Fibroblast of the aortic adventitia (primary cell): ENCODE measurements at regions not wholly inside any gene's neighbourhood (a gene's known extent, or its start where the extent isn't known, plus 50 kb on each side); places are given as distances from the start of the nearest gene placed in this dataset.

ENCODE experiments used
- DNase-seq: peaks from one replicate; pipeline ENCODE4 v3.0.0-alpha.2; 2010; ENCODE audit warnings: low read depth
- H3K4me3 ChIP-seq: 2 replicates; pipeline ENCODE4 v1.5.1; 2011; ENCODE audit warnings: low read depth, mild to moderate bottlenecking, control low read depth, low read length, moderate library complexity
- TF ChIP-seq, protein P1 (sequence below): IDR thresholded peaks from 2 replicates; pipeline ENCODE4 v1.5.1; 2011; ENCODE audit warnings: mild to moderate bottlenecking, low read length, control low read depth, inconsistent platforms; ENCODE audit not compliant: insufficient read depth

DNA sequence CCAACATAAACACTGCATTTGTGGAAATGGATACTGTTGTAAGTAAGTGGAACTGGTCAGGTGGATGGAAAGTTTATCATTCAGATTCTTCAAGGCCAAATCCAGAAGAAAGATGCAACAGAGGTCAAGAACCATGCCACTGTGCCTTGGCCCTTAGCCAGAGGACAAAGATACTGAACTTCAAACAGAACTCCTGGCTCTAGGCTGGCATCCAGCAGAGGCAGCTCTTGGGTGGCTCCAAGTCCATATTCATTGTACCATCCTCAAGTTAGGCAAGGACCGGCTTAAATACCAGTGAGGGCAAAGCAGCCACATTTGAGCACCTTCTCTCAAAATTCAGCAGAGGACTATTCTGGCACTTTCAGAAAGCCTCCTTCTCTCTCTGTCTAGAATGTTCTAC lies 53.2 kb downstream of the DNAAF9 start:
- no peak for DNase-seq
- no peak overlapping the region for H3K4me3 ChIP-seq
- TF ChIP-seq, protein P1, sequence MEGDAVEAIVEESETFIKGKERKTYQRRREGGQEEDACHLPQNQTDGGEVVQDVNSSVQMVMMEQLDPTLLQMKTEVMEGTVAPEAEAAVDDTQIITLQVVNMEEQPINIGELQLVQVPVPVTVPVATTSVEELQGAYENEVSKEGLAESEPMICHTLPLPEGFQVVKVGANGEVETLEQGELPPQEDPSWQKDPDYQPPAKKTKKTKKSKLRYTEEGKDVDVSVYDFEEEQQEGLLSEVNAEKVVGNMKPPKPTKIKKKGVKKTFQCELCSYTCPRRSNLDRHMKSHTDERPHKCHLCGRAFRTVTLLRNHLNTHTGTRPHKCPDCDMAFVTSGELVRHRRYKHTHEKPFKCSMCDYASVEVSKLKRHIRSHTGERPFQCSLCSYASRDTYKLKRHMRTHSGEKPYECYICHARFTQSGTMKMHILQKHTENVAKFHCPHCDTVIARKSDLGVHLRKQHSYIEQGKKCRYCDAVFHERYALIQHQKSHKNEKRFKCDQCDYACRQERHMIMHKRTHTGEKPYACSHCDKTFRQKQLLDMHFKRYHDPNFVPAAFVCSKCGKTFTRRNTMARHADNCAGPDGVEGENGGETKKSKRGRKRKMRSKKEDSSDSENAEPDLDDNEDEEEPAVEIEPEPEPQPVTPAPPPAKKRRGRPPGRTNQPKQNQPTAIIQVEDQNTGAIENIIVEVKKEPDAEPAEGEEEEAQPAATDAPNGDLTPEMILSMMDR: no peak

DNA sequence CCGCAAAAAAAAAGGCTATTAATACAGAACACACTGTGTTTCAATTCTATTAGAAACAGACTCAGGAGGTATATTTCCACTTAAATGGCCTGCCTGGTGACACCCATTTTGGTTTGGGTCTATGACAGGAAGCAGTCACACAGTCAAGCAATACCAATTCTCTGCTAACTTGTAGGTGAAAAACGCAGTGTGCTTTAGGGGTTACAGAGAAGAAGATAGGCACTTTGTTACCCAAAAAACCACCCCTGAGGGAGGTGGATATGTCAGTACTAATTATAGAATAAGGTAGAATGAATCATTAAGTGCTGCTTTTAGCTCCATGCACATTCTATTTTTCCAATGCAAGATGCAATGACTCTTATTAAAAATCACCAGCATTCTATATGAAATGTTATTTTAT lies 53.8 kb downstream of the DNAAF9 start:
- DNase-seq: no peak
- TF ChIP-seq, protein P1: no peak
- H3K4me3 ChIP-seq: no peak overlapping the region

DNA sequence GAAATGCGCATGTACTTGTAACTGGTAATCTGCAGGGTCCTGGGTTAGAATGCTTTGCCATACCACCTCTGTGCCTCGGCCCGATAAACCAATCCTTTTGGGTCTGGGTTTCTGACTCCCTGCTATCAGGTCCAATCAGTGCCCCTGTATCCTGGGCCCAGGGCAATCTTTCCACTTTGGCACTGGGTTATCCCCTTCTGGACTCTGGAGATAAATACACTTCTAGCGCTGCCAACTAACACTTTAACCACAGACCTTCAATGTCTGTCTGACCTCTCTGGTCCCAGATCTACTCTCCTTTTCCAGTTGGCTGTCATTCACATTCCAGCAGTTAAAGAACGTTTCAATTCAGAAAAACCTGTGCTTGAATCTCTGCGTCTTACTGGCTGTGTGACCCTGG lies 55.3 kb downstream of the DNAAF9 start:
- DNase-seq: no peak
- no peak overlapping the region for H3K4me3 ChIP-seq
- TF ChIP-seq, protein P1: no peak

DNA sequence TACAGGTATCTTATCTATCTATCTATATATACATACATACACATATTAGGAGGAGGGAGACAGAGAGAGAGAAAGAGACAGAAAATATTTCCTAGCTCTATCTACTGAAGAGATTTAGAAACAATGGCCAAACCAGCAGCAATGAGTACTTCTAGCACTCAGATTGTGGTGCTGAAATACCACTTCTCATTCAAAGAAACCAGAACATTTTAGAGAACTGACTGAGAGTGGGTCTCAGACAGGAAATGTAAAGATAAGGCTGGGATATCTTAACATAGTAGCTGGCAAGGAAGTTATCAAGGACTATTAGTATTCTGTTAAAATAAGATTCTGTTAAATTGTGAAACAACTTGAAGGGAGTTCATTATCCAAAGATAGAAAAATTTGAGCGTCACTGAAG lies 57.0 kb downstream of the DNAAF9 start:
- peak; percentile 5 for DNase-seq
- TF ChIP-seq, protein P1: no peak
- H3K4me3 ChIP-seq: no peak overlapping the region

DNA sequence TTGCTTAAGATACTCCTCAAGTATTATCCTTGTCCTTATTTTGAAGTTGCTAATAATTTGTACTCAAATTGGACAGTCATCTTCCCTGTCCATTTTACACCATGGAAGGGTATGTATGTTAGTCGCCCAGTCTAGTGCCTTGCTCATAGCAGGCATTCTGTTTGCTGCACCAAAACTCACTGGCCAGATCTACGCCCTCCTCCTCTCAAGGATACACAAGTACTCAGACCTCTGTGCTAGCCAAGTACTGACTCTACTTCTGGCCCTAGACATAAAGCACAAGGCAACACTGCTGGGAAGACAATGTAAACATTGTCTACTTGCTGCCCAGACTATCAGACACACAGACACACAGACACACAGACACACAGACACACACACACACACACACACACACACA lies 57.7 kb downstream of the DNAAF9 start:
- TF ChIP-seq, protein P1: no peak
- H3K4me3 ChIP-seq: no peak overlapping the region
- no peak for DNase-seq

DNA sequence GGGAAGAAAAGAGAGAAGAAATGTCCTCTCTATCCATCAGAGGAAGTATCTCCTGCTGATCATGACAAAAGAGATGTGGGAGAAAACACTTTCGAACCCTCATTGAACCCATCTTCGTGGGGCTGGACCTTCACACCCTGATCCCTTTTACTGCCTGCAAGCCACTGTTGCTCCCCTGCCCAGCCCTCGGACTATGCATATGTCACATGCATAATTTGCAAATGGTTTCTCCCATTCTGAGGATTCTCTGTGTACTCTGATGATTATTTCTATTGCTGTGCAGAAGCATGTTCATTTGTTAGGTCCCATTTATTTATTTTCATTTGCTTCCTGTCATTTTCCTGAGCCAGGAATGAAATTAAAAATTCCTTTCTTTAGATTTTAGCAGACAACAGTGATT lies 64.7 kb downstream of the DNAAF9 start:
- TF ChIP-seq, protein P1: no peak
- DNase-seq: no peak

DNA sequence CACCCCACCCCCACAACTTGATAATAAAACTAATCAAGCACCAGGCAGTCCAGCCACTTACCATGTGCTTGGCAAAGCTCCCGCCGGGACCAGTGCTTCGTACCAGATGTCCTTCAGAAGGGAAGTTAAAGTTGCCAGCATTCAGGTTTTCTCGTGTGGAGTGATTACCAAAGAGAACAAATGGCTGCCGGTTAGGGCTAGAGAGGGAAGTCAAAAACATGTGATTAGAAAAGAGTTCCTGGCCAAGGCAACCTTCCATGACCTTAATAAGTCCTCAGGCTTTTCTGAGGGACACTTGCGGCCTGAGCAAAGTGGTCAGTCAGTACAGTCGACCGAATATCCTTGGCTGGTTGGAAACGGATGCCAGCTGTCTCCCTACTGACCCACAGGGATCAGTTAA lies 67.0 kb downstream of the DNAAF9 start:
- DNase-seq: no peak
- TF ChIP-seq, protein P1: no peak
- no peak overlapping the region for H3K4me3 ChIP-seq

More for the DNA sequence above, 64.7 kb downstream of the DNAAF9 start:
- no peak overlapping the region for H3K4me3 ChIP-seq
